OCI-LY7 (cell line): ENCODE measurements at regions not wholly inside any gene's neighbourhood (a gene's known extent, or its start where the extent isn't known, plus 50 kb on each side); places are given as distances from the start of the nearest gene placed in this dataset.

Experiments used
- BruUV-seq: library from RNA; stranded (reverse); fragments of 400-500 nt; replicated peaks from 2 replicates; lab custom pipeline; 2021; lab: Mats Ljungman, UMichigan
- CTCF ChIA-PET: fragments of 300-600 bp; sonication (Branson Sonifier 250); formaldehyde crosslinking; loops from one replicate; lab custom pipeline; 2022; ENCODE audit warnings: antibody characterized with exemption; ENCODE audit not compliant: unreplicated experiment; lab: Charles Lee
- POLR2A ChIA-PET: fragments of 300-600 bp; sonication (Branson Sonifier 250); formaldehyde crosslinking; loops from one replicate; lab custom pipeline; 2022; ENCODE audit warnings: antibody characterized with exemption; lab: Charles Lee
- DNase-seq: peaks from one replicate; pipeline ENCODE4 v3.0.0-alpha.2; 2015; ENCODE audit warnings: low spot score
- H2AFZ ChIP-seq: fragments of 200-600 bp; sonication (generic), shearing (Covaris generic); 2 replicates; pipeline ENCODE4 v1.6.1; 2014; ENCODE audit warnings: mild to moderate bottlenecking, antibody characterized with exemption, low read length, moderate library complexity
- H3K27ac ChIP-seq: fragments of 200-600 bp; sonication (generic); 2 replicates; pipeline ENCODE4 v1.5.1; 2014; ENCODE audit warnings: mixed run types, low read depth, mild to moderate bottlenecking, moderate library complexity, low read length, inconsistent platforms; ENCODE audit not compliant: poor library complexity, severe bottlenecking
- H3K36me3 ChIP-seq: fragments of 200-600 bp; sonication (generic); 2 replicates; pipeline ENCODE4 v1.6.1; 2014; ENCODE audit warnings: mild to moderate bottlenecking, antibody characterized with exemption, low read length, moderate library complexity, mixed read lengths; ENCODE audit not compliant: insufficient read depth
- H3K4me1 ChIP-seq: fragments of 200-600 bp; sonication (generic); 2 replicates; pipeline ENCODE4 v1.5.1; 2014; ENCODE audit warnings: mild to moderate bottlenecking, low read length; ENCODE audit not compliant: insufficient read depth, poor library complexity, severe bottlenecking
- H3K4me2 ChIP-seq: fragments of 200-600 bp; sonication (generic); 2 replicates; pipeline ENCODE4 v1.6.1; 2014; ENCODE audit warnings: mild to moderate bottlenecking, low read length
- H3K4me3 ChIP-seq: fragments of 200-600 bp; sonication (generic); 2 replicates; pipeline ENCODE4 v1.5.1; 2014; ENCODE audit warnings: mild to moderate bottlenecking, low read depth, low read length; ENCODE audit not compliant: poor library complexity, severe bottlenecking
- H3K79me2 ChIP-seq: fragments of 200-600 bp; sonication (generic); 2 replicates; pipeline ENCODE4 v1.6.1; 2016; ENCODE audit warnings: low read depth, mild to moderate bottlenecking, low read length, moderate library complexity, mixed read lengths; ENCODE audit not compliant: insufficient read depth
- H3K9me2 ChIP-seq: fragments of 200-600 bp; sonication (generic); 2 replicates; pipeline ENCODE4 v1.6.1; 2016; ENCODE audit warnings: mild to moderate bottlenecking, low read length, mixed read lengths; ENCODE audit not compliant: insufficient read depth
- H3K9me3 ChIP-seq: fragments of 200-600 bp; sonication (generic); 2 replicates; pipeline ENCODE4 v1.6.1; 2014; ENCODE audit warnings: mild to moderate bottlenecking, mixed run types, low read length, mixed read lengths
- H4K20me1 ChIP-seq: fragments of 200-600 bp; sonication (generic); 2 replicates; pipeline ENCODE4 v1.6.1; 2014; ENCODE audit warnings: mild to moderate bottlenecking, antibody characterized with exemption, low read length, moderate library complexity, mixed read lengths; ENCODE audit not compliant: insufficient read depth
- CTCF ChIP-seq: fragments of 200-600 bp; sonication (generic); conservative IDR thresholded peaks from 2 replicates; pipeline ENCODE4 v1.5.1; 2014; ENCODE audit warnings: mild to moderate bottlenecking, antibody characterized with exemption, low read length, moderate library complexity, mixed read lengths
- EZH2phosphoT487 ChIP-seq: fragments of 200-600 bp; sonication (generic); IDR thresholded peaks from 2 replicates; pipeline ENCODE4 v1.6.1; 2018; ENCODE audit warnings: low read depth, borderline replicate concordance, mild to moderate bottlenecking, mixed run types, antibody characterized with exemption, low read length, moderate library complexity, mixed read lengths
- intact Hi-C: fragments of 100-400 bp; cut with micrococcal nuclease; formaldehyde crosslinking; loops from one replicate; pipeline ENCODE4 v1.10.0; 2022; ENCODE audit not compliant: unreplicated experiment

- no peaks in the 10 kb centered on the region for H3K36me3 ChIP-seq
- ChIA-PET POLR2A (interaction anchor here (1.1 to 1.2 kb wide), 2 partner anchors 13 to 29 kb away, joined by 4 read pairs; no protein-coding TSS in a partner anchor), CTCF (no interaction called here)
- H3K4me1 ChIP-seq, result no peaks in the 10 kb centered on the region
- no TSS peak for BruUV-seq
- TF ChIP-seq CTCF (no peak), EZH2phosphoT487 (no peak)
- H3K4me3 ChIP-seq, result no peak overlapping the region
- H3K9me2 ChIP-seq, result no peaks in the 10 kb centered on the region
- no peak overlapping the region for H3K4me2 ChIP-seq
- no peak overlapping the region for H2AFZ ChIP-seq
- H3K27ac ChIP-seq, result no peak overlapping the region
- H4K20me1 ChIP-seq, result no peaks in the 10 kb centered on the region
- no peaks in the 10 kb centered on the region for H3K79me2 ChIP-seq
- no peaks in the 10 kb centered on the region for H3K9me3 ChIP-seq
- no peak for DNase-seq
- intact Hi-C loops, result no loop called here
Measured at GRCh38 chr12:24416423-24417109, 467.1 kb upstream of the SOX5 start.

GRCh38 chr12:24415934-24416333 is 466.5 kb upstream of the SOX5 start:
- TF ChIP-seq CTCF (no peak), EZH2phosphoT487 (no peak)
- Histone ChIP-seq H3K9me2 (no peaks in the 10 kb centered on the region), H3K27ac (no peak overlapping the region), H2AFZ (no peak overlapping the region), H4K20me1 (no peaks in the 10 kb centered on the region), H3K36me3 (no peaks in the 10 kb centered on the region), H3K4me3 (no peak overlapping the region), H3K4me2 (no peak overlapping the region), H3K79me2 (no peaks in the 10 kb centered on the region), H3K4me1 (no peaks in the 10 kb centered on the region), H3K9me3 (no peaks in the 10 kb centered on the region)
- intact Hi-C loops, result no loop called here
- no TSS peak for BruUV-seq
- no peak for DNase-seq
- POLR2A ChIA-PET, result interaction anchor here (0.6 to 1.2 kb wide), 3 partner anchors 12 to 79 kb away, joined by 3 to 4 read pairs (median 4); no protein-coding TSS in a partner anchor
- CTCF ChIA-PET, result no interaction called here

GRCh38 chr12:24414480-24414879 is 465.0 kb upstream of the SOX5 start:
- intact Hi-C loops, result no loop called here
- no peak for DNase-seq
- H3K27ac ChIP-seq, result no peak overlapping the region
- TF ChIP-seq CTCF (no peak), EZH2phosphoT487 (no peak)
- no peak overlapping the region for H3K4me3 ChIP-seq
- POLR2A ChIA-PET, result interaction anchor here (0.6 kb wide), 1 partner anchor 132 kb away, joined by 3 read pairs; no protein-coding TSS in a partner anchor
- no TSS peak for BruUV-seq
- H3K9me3 ChIP-seq, result no peaks in the 10 kb centered on the region
- no peaks in the 10 kb centered on the region for H3K9me2 ChIP-seq
- H2AFZ ChIP-seq, result no peak overlapping the region
- no peaks in the 10 kb centered on the region for H4K20me1 ChIP-seq
- H3K4me1 ChIP-seq, result no peaks in the 10 kb centered on the region
- H3K36me3 ChIP-seq, result no peaks in the 10 kb centered on the region
- H3K4me2 ChIP-seq, result no peak overlapping the region
- no peaks in the 10 kb centered on the region for H3K79me2 ChIP-seq
- CTCF ChIA-PET, result no interaction called here
